ENCODE measurements at regions not wholly inside any gene's neighbourhood (a gene's known extent, or its start where the extent isn't known, plus 50 kb on each side); places are given as distances from the start of the nearest gene placed in this dataset.

GRCh38 chr4:170269950-170270349 is 180.2 kb upstream of the AADAT start:
- TF ChIP-seq CTCF (IDR thresholded peaks at IDR 0.05; ENCODE audit: low read length): no peak
- no peak for TF ChIP-seq EZH2 (optimal IDR thresholded peaks at IDR 0.05; ENCODE audit: low read depth, low read length)
- no peak for TF ChIP-seq EZH2phosphoT487 (IDR thresholded peaks at IDR 0.05; ENCODE audit: low read length)
